ENCODE measurements at regions not wholly inside any gene's neighbourhood (a gene's known extent, or its start where the extent isn't known, plus 50 kb on each side); places are given as distances from the start of the nearest gene placed in this dataset.
"Not testable (repeated sequence)": the region's sequence is repeated elsewhere in the genome, so short reads cannot be mapped to it uniquely, and the experiment has no call there.

GRCh38 chr1:72438270-72438669 is 155.9 kb upstream of the NEGR1 start:
- Histone ChIP-seq H3K9me3 (ENCODE audit: control extremely low read depth in 1 of 5, control insufficient read depth in 4 of 5, insufficient read depth in 2 of 5, low read depth in 1 of 5, low read length in 4 of 5) (peaks cover 0 to 1% (median 0%) of the 10 kb centered on the region in 5 experiments), H3K4me3 (ENCODE audit: control insufficient read depth in 1 of 7, extremely low read depth in 1 of 7, insufficient read depth in 4 of 7, low read depth in 2 of 7, low read length in 6 of 7) (no peak overlapping the region), H3K36me3 (ENCODE audit: control insufficient read depth in 4 of 4, insufficient read depth in 4 of 4, low read length in 3 of 4) (no peaks in the 10 kb centered on the region), H3K4me1 (ENCODE audit: control extremely low read depth in 1 of 4, control insufficient read depth in 4 of 4, insufficient read depth in 4 of 4, low read length in 3 of 4) (no peaks in the 10 kb centered on the region), H3K27me3 (replicated peaks in 2 of 5; ENCODE audit: control insufficient read depth in 4 of 5, insufficient read depth in 5 of 5, low read length in 4 of 5) (no peaks in the 10 kb centered on the region), H3K27ac (ENCODE audit: insufficient read depth in 1 of 2, low read depth in 1 of 2, low read length in 2 of 2, poor library complexity in 1 of 2, severe bottlenecking in 2 of 2) (no peak overlapping the region)
- CTCF ChIA-PET = interaction anchor here (0.9 kb wide), 1 partner anchor 152 kb away, joined by 3 read pairs; no protein-coding TSS in a partner anchor
- no CpG with 5 or more reads among the region's 1 CpG for WGBS (ENCODE audit: insufficient coverage)
- POLR2A ChIA-PET = no interaction called here
- no peak for DNase-seq

- DNase-seq = no peak
- CTCF ChIA-PET = no interaction called here
- H3K4me1 ChIP-seq (ENCODE audit: control extremely low read depth in 1 of 4, control insufficient read depth in 4 of 4, insufficient read depth in 4 of 4, low read length in 3 of 4) = no peaks in the 10 kb centered on the region
- H3K27ac ChIP-seq (ENCODE audit: insufficient read depth in 1 of 2, low read depth in 1 of 2, low read length in 2 of 2, poor library complexity in 1 of 2, severe bottlenecking in 2 of 2) = no peak overlapping the region
- no peaks in the 10 kb centered on the region for H3K36me3 ChIP-seq (ENCODE audit: control insufficient read depth in 4 of 4, insufficient read depth in 4 of 4, low read length in 3 of 4)
- no peak overlapping the region for H3K4me3 ChIP-seq (ENCODE audit: control insufficient read depth in 1 of 7, extremely low read depth in 1 of 7, insufficient read depth in 4 of 7, low read depth in 2 of 7, low read length in 6 of 7)
- H3K9me3 ChIP-seq (ENCODE audit: control extremely low read depth in 1 of 5, control insufficient read depth in 4 of 5, insufficient read depth in 2 of 5, low read depth in 1 of 5, low read length in 4 of 5) = no peaks in the 10 kb centered on the region
- POLR2A ChIA-PET = no interaction called here
- no peaks in the 10 kb centered on the region for H3K27me3 ChIP-seq (replicated peaks in 2 of 5; ENCODE audit: control insufficient read depth in 4 of 5, insufficient read depth in 5 of 5, low read length in 4 of 5)
Observed at GRCh38 chr1:72435025-72435424, 152.7 kb upstream of the NEGR1 start.

GRCh38 chr1:72434070-72434469 is 151.7 kb upstream of the NEGR1 start:
- Histone ChIP-seq H3K36me3 (ENCODE audit: control insufficient read depth in 4 of 4, insufficient read depth in 4 of 4, low read length in 3 of 4) (no peaks in the 10 kb centered on the region), H3K9me3 (ENCODE audit: control extremely low read depth in 1 of 5, control insufficient read depth in 4 of 5, insufficient read depth in 2 of 5, low read depth in 1 of 5, low read length in 4 of 5) (no peaks in the 10 kb centered on the region), H3K27ac (ENCODE audit: insufficient read depth in 1 of 2, low read depth in 1 of 2, low read length in 2 of 2, poor library complexity in 1 of 2, severe bottlenecking in 2 of 2) (no peak overlapping the region), H3K4me3 (ENCODE audit: control insufficient read depth in 1 of 7, extremely low read depth in 1 of 7, insufficient read depth in 4 of 7, low read depth in 2 of 7, low read length in 6 of 7) (no peak overlapping the region), H3K27me3 (replicated peaks in 2 of 5; ENCODE audit: control insufficient read depth in 4 of 5, insufficient read depth in 5 of 5, low read length in 4 of 5) (no peaks in the 10 kb centered on the region), H3K4me1 (ENCODE audit: control extremely low read depth in 1 of 4, control insufficient read depth in 4 of 4, insufficient read depth in 4 of 4, low read length in 3 of 4) (no peaks in the 10 kb centered on the region)
- ChIA-PET POLR2A (no interaction called here), CTCF (no interaction called here)
- 100% methylated on average over 2 of the region's 2 CpGs for WGBS (ENCODE audit: insufficient coverage)
- no peak for DNase-seq

- no peak for DNase-seq
Observed at GRCh38 chr1:72433591-72433990, 151.3 kb upstream of the NEGR1 start.

DNA sequence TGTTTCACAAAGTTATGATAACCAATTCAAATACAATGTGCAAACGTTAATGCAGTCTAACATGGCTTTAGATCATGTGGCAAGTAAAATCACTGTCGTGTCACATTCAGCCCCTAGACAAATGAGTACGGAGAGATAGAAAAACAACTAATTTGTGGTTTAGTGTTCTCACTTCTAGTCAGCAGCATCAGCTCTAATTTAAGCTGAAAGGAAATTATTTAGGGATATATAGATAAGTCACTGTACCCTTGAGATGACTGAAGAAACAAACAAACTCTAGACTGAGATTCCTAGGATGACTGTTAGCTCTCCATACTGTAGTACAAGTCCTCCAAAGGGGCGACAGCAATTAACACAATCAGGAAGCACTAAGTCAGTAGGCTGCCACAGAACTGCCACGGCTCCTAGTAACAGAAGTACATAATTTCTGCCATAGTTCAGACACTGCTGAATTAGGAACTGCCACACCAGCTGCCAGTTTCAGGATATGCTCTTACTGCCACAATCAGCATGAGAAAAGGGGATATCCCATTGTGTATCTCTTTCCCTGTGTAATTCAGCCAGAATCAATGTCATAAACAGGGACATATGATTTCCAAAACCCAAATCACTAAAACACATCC is 150.4 kb upstream of the NEGR1 start:
- Histone ChIP-seq H3K27me3 (replicated peaks in 2 of 5; ENCODE audit: control insufficient read depth in 4 of 5, insufficient read depth in 5 of 5, low read length in 4 of 5) (no peaks in the 10 kb centered on the region), H3K4me1 (ENCODE audit: control extremely low read depth in 1 of 4, control insufficient read depth in 4 of 4, insufficient read depth in 4 of 4, low read length in 3 of 4) (no peaks in the 10 kb centered on the region), H3K4me3 (ENCODE audit: control insufficient read depth in 1 of 7, extremely low read depth in 1 of 7, insufficient read depth in 4 of 7, low read depth in 2 of 7, low read length in 6 of 7) (no peak overlapping the region), H3K9me3 (ENCODE audit: control extremely low read depth in 1 of 5, control insufficient read depth in 4 of 5, insufficient read depth in 2 of 5, low read depth in 1 of 5, low read length in 4 of 5) (peaks cover 0 to 2% (median 0%) of the 10 kb centered on the region in 5 experiments), H3K27ac (ENCODE audit: insufficient read depth in 1 of 2, low read depth in 1 of 2, low read length in 2 of 2, poor library complexity in 1 of 2, severe bottlenecking in 2 of 2) (no peak overlapping the region), H3K36me3 (ENCODE audit: control insufficient read depth in 4 of 4, insufficient read depth in 4 of 4, low read length in 3 of 4) (no peaks in the 10 kb centered on the region)
- DNase-seq = peak in 2 of 3 donors; percentile 10 to 23
- ChIA-PET POLR2A (no interaction called here), CTCF (no interaction called here)
- WGBS (ENCODE audit: insufficient coverage) = 53% methylated on average over 5 of the region's 5 CpGs

More at GRCh38 chr1:72433591-72433990, 151.3 kb upstream of the NEGR1 start:
- no peak overlapping the region for H3K4me3 ChIP-seq (ENCODE audit: control insufficient read depth in 1 of 7, extremely low read depth in 1 of 7, insufficient read depth in 4 of 7, low read depth in 2 of 7, low read length in 6 of 7)
- 100% methylated on average over 1 of the region's 2 CpGs for WGBS (ENCODE audit: insufficient coverage)
- H3K27ac ChIP-seq (ENCODE audit: insufficient read depth in 1 of 2, low read depth in 1 of 2, low read length in 2 of 2, poor library complexity in 1 of 2, severe bottlenecking in 2 of 2) = no peak overlapping the region
- CTCF ChIA-PET = no interaction called here
- POLR2A ChIA-PET = no interaction called here
- no peaks in the 10 kb centered on the region for H3K36me3 ChIP-seq (ENCODE audit: control insufficient read depth in 4 of 4, insufficient read depth in 4 of 4, low read length in 3 of 4)
- H3K4me1 ChIP-seq (ENCODE audit: control extremely low read depth in 1 of 4, control insufficient read depth in 4 of 4, insufficient read depth in 4 of 4, low read length in 3 of 4) = no peaks in the 10 kb centered on the region
- H3K27me3 ChIP-seq (replicated peaks in 2 of 5; ENCODE audit: control insufficient read depth in 4 of 5, insufficient read depth in 5 of 5, low read length in 4 of 5) = no peaks in the 10 kb centered on the region
- no peaks in the 10 kb centered on the region for H3K9me3 ChIP-seq (ENCODE audit: control extremely low read depth in 1 of 5, control insufficient read depth in 4 of 5, insufficient read depth in 2 of 5, low read depth in 1 of 5, low read length in 4 of 5)

- H3K4me3 ChIP-seq (ENCODE audit: control insufficient read depth in 1 of 7, extremely low read depth in 1 of 7, insufficient read depth in 4 of 7, low read depth in 2 of 7, low read length in 6 of 7) = no peak overlapping the region
- no CpG with 5 or more reads among the region's 2 CpGs for WGBS (ENCODE audit: insufficient coverage)
- DNase-seq = no peak
- H3K27ac ChIP-seq (ENCODE audit: insufficient read depth in 1 of 2, low read depth in 1 of 2, low read length in 2 of 2, poor library complexity in 1 of 2, severe bottlenecking in 2 of 2) = no peak overlapping the region
- no peaks in the 10 kb centered on the region for H3K27me3 ChIP-seq (replicated peaks in 2 of 5; ENCODE audit: control insufficient read depth in 4 of 5, insufficient read depth in 5 of 5, low read length in 4 of 5)
- H3K9me3 ChIP-seq (ENCODE audit: control extremely low read depth in 1 of 5, control insufficient read depth in 4 of 5, insufficient read depth in 2 of 5, low read depth in 1 of 5, low read length in 4 of 5) = peaks cover 0 to 2% (median 0%) of the 10 kb centered on the region in 5 experiments
- no peaks in the 10 kb centered on the region for H3K4me1 ChIP-seq (ENCODE audit: control extremely low read depth in 1 of 4, control insufficient read depth in 4 of 4, insufficient read depth in 4 of 4, low read length in 3 of 4)
- ChIA-PET POLR2A (no interaction called here), CTCF (no interaction called here)
- H3K36me3 ChIP-seq (ENCODE audit: control insufficient read depth in 4 of 4, insufficient read depth in 4 of 4, low read length in 3 of 4) = no peaks in the 10 kb centered on the region
Observed at GRCh38 chr1:72431810-72432209, 149.5 kb upstream of the NEGR1 start.

DNA sequence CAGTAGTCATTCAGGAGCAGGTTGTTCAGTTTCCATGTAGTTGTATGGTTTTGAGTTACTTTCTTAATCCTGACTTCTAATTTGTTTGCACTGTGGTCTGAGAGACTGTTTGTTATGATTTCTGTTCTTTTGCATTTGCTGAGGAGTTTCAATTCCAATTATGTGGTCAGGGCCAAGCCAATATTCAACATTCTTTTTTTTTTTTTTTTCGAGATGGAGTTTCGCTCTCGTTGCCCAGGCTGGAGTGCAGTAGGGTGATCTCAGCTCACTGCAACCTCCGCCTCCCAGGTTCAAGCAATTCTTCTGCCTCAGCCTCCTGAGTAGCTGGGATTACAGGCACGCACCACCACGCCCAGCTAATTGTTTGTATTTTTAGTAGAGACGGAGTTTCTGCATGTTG is 145.9 kb upstream of the NEGR1 start:
- H3K9me3 ChIP-seq (ENCODE audit: control extremely low read depth in 1 of 5, control insufficient read depth in 4 of 5, insufficient read depth in 2 of 5, low read depth in 1 of 5, low read length in 4 of 5); H3K36me3 ChIP-seq (ENCODE audit: control insufficient read depth in 4 of 4, insufficient read depth in 4 of 4, low read length in 3 of 4); H3K4me1 ChIP-seq (ENCODE audit: control extremely low read depth in 1 of 4, control insufficient read depth in 4 of 4, insufficient read depth in 4 of 4, low read length in 3 of 4); H3K27ac ChIP-seq (ENCODE audit: insufficient read depth in 1 of 2, low read depth in 1 of 2, low read length in 2 of 2, poor library complexity in 1 of 2, severe bottlenecking in 2 of 2); DNase-seq; POLR2A ChIA-PET; CTCF ChIA-PET; H3K4me3 ChIP-seq (ENCODE audit: control insufficient read depth in 1 of 7, extremely low read depth in 1 of 7, insufficient read depth in 4 of 7, low read depth in 2 of 7, low read length in 6 of 7); H3K27me3 ChIP-seq (replicated peaks in 2 of 5; ENCODE audit: control insufficient read depth in 4 of 5, insufficient read depth in 5 of 5, low read length in 4 of 5): not testable (repeated sequence)
- WGBS (ENCODE audit: insufficient coverage) = 100% methylated on average over 5 of the region's 7 CpGs
